ENCODE measurements at regions not wholly inside any gene's neighbourhood (a gene's known extent, or its start where the extent isn't known, plus 50 kb on each side); places are given as distances from the start of the nearest gene placed in this dataset.

GRCh38 chr6:20024978-20025377, 187.3 kb downstream of the MBOAT1 start:
- no peaks in the 10 kb centered on the region for H3K36me3 ChIP-seq
- DNase-seq (ENCODE audit: low read depth in 1 of 2, low spot score in 1 of 2) = no peak
- no peak overlapping the region for H3K27ac ChIP-seq
- H3K27me3 ChIP-seq = no peaks in the 10 kb centered on the region
- H3K4me3 ChIP-seq = no peak overlapping the region
- peaks cover 5% of the 10 kb centered on the region for H3K4me1 ChIP-seq (ENCODE audit: low read depth)
- no peak for TF ChIP-seq CTCF (IDR thresholded peaks at IDR 0.05; ENCODE audit: low read depth, low read length)
- no peaks in the 10 kb centered on the region for H3K9me3 ChIP-seq (ENCODE audit: low read depth)

DNA sequence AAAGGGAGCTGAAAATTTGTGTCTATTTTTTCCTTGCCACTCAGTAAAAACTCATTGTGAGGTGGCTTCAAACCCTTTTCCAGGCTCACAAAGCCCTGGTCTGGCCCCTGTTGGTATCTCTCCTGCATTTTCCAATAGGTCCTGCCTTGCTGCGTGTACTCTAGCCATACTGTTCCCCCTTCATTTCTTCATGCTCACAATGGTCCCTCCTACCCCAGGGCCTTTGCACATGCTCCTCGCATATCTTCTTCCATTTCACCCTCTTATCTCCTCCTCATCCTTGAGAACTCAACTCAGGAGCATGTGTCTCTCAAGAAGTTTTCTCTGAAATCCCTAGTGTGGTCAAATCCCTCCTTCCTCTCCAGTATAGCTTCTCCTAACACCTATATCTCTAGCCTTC, 186.6 kb downstream of the MBOAT1 start:
- no peak for DNase-seq (ENCODE audit: low read depth in 1 of 2, low spot score in 1 of 2)
- no peaks in the 10 kb centered on the region for H3K9me3 ChIP-seq (ENCODE audit: low read depth)
- TF ChIP-seq CTCF (IDR thresholded peaks at IDR 0.05; ENCODE audit: low read depth, low read length) = no peak
- no peaks in the 10 kb centered on the region for H3K27me3 ChIP-seq
- H3K36me3 ChIP-seq = no peaks in the 10 kb centered on the region
- no peak overlapping the region for H3K27ac ChIP-seq
- H3K4me3 ChIP-seq = no peak overlapping the region
- H3K4me1 ChIP-seq (ENCODE audit: low read depth) = peaks cover 11% of the 10 kb centered on the region

DNA sequence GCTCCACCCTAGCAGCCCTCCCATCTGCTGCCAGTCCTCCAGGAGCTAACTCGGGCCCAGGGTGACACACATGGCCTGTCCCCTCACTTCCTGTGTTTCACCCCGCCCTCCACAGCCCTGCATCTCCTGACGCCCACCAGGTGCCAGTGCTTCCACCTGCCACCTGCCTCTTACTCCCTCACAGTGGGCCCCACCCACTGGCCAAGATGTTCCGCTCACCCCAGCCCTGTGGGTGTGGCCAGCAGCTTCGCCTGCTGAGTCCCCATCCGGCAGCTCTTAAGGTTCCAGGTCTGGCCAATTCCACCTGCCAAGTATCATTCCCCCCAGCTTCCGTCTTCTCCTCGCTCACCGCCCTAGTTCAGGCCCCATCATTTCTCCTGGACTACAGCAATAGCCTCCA, 184.1 kb downstream of the MBOAT1 start:
- TF ChIP-seq CTCF (IDR thresholded peaks at IDR 0.05; ENCODE audit: low read depth, low read length) = no peak
- DNase-seq (ENCODE audit: low read depth in 1 of 2, low spot score in 1 of 2) = no peak
- Histone ChIP-seq H3K27me3 (no peaks in the 10 kb centered on the region), H3K27ac (no peak overlapping the region), H3K4me1 (ENCODE audit: low read depth) (peaks cover 11% of the 10 kb centered on the region), H3K4me3 (no peak overlapping the region), H3K36me3 (no peaks in the 10 kb centered on the region), H3K9me3 (ENCODE audit: low read depth) (no peaks in the 10 kb centered on the region)

DNA sequence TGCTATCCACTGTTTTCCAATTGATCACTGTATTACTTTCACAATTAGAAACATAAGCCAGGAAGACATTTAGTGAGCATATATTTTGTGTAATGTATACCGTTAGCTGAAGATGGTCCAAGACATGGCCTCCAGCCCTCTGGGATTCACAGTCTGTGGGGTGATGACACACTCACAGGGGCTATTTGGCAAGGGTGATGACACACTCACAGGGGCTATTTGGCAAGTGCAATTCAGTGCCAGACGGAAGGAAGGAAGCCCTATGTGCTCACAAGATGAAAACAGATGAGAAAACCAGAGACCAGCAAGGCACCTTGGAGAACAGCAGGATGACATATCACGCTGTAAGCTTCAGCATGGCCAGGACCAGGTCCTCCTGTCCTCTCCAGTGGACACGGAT, 183.7 kb downstream of the MBOAT1 start:
- DNase-seq (ENCODE audit: low read depth in 1 of 2, low spot score in 1 of 2) = no peak
- TF ChIP-seq CTCF (IDR thresholded peaks at IDR 0.05; ENCODE audit: low read depth, low read length) = no peak

DNA sequence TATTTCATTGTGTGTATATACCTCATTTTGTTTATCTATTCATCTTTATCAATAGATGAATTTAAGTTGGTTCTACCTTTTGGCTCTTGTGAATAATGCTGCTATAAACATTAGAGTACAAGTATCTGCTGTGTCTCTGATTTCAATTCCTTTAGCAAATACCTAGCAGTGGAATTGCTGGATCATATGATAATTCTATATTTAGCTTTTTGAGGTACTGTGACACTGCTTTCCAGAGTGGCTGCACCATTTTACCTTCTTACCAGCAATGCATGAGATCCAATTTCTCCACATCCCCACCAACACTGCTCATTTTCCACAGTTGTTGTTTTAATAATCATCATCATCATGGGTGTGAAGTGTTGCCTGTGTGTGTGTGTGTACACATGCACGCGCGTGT, 182.3 kb downstream of the MBOAT1 start:
- Histone ChIP-seq H3K27ac (no peak overlapping the region), H3K36me3 (no peaks in the 10 kb centered on the region), H3K4me1 (ENCODE audit: low read depth) (peaks cover 18% of the 10 kb centered on the region), H3K27me3 (no peaks in the 10 kb centered on the region), H3K9me3 (ENCODE audit: low read depth) (no peaks in the 10 kb centered on the region), H3K4me3 (no peak overlapping the region)
- TF ChIP-seq CTCF (IDR thresholded peaks at IDR 0.05; ENCODE audit: low read depth, low read length) = no peak
- DNase-seq (ENCODE audit: low read depth in 1 of 2, low spot score in 1 of 2) = peak in 1 of 2 donors; percentile 22

More for the DNA sequence above, 183.7 kb downstream of the MBOAT1 start:
- H3K4me1 ChIP-seq (ENCODE audit: low read depth) = peaks cover 11% of the 10 kb centered on the region
- H3K9me3 ChIP-seq (ENCODE audit: low read depth) = no peaks in the 10 kb centered on the region
- no peaks in the 10 kb centered on the region for H3K36me3 ChIP-seq
- no peak overlapping the region for H3K4me3 ChIP-seq
- H3K27ac ChIP-seq = no peak overlapping the region
- no peaks in the 10 kb centered on the region for H3K27me3 ChIP-seq

- no peaks in the 10 kb centered on the region for H3K9me3 ChIP-seq (ENCODE audit: low read depth)
- peaks cover 20% of the 10 kb centered on the region for H3K4me1 ChIP-seq (ENCODE audit: low read depth)
- no peak for TF ChIP-seq CTCF (IDR thresholded peaks at IDR 0.05; ENCODE audit: low read depth, low read length)
- H3K36me3 ChIP-seq = no peaks in the 10 kb centered on the region
- no peak overlapping the region for H3K4me3 ChIP-seq
- H3K27ac ChIP-seq = no peak overlapping the region
- DNase-seq (ENCODE audit: low read depth in 1 of 2, low spot score in 1 of 2) = no peak
- no peaks in the 10 kb centered on the region for H3K27me3 ChIP-seq
Measured at GRCh38 chr6:20031342-20031741, 180.9 kb downstream of the MBOAT1 start.

Data from cardiac muscle cell (in vitro differentiated cells and primary cell).